ENCODE measurements at regions not wholly inside any gene's neighbourhood (a gene's known extent, or its start where the extent isn't known, plus 50 kb on each side); places are given as distances from the start of the nearest gene placed in this dataset.

DNA sequence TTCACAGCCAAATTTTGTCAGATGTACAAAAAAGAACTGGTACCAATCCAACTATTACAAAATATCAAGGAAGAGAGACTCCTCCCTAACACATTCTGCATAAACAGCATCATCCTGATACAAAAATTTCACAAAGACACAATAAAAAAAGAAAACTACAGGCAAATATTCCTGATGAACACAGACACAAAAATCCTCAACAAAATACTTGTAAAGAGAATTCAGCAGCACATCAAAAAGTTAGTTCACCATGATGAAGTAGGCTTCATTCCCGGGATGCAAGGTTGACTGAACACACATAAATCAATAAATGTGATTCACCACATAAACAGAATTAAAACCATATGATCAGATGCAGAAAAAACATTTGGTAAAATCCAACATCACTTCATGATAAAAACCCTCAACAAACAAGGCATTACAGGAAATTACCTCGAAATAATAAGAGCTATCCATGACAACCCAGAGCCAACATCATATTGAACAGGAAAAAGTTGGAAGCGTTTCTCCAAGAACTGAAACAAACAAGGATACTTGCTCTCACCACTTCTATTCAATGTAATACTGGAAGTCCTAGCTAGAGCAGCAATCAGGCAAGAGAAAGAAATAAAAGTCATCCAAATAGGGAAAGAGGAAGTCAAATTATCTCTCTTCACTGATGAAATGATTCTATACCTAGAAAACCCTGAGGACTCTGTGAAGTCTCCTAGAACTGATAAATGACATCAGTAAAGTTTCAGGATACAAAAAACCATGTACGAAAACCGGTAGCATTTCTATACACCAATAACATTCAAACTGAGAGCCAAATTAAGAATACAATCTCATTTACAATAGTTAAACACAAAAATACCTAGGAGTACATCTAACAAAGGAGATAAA lies 223.1 kb downstream of the REEP3 start:
- no peak for DNase-seq (ENCODE audit: low read depth)

GRCh38 chr10:63749915-63750314 lies 228.7 kb downstream of the REEP3 start:
- DNase-seq (ENCODE audit: low read depth) = no peak

DNA sequence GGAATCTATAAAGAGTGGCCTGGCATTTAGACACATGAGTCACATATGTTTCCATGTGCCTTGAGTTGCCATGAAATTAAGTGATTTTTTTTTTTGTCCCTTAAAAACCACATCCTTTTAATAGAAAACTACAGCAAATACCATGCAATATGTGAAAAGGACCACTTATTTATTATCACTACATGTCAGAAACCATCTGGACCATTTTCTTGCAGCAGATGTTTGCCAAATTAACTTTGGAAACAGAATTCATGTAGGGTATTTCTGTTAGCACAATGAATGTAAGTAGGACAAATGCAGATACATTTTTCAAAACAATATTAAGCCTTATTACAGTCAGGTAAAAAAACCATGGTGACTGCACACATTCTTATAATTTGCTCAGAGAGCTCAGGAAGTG lies 230.6 kb downstream of the REEP3 start:
- DNase-seq (ENCODE audit: low read depth) = no peak

GRCh38 chr10:63752318-63752717 lies 231.1 kb downstream of the REEP3 start:
- DNase-seq (ENCODE audit: low read depth) = no peak

DNA sequence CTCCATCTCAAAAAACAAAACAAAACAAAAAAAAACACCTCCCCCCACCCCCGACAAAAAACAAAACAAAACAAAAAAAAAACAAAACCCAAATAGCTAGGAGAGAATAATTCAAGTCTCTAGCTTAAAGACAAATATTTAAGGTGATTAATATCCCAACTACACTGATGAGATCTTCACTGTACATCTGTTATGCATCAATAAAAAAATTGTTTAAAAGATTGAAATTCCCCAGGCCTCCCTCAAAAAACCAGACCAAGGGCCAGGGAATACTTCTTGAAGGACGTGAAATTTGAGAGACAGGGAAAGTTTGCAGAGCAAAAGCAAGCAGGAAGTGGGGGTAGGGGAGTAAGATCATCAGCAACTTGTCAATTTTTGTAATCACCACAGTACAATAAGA lies 232.6 kb downstream of the REEP3 start:
- DNase-seq (ENCODE audit: low read depth) = no peak

DNA sequence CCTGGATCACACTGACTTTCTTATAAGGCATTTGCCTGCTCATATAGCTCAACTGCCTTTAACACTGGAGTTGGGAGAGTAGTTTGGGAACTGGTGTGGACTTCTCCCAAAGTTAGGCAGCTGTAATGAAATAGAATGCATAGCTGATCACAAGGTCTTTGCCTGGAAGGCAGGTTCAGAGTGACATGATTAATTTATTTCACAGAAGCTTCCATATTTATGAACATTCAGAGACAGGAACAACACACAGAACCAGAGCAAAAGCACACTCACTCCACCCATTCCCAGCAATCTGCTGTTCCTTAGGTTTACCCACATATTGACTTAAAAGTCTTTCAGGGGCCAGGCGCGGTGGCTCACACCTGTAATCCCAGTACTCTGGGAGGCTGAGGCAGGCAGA lies 234.2 kb downstream of the REEP3 start:
- DNase-seq (ENCODE audit: low read depth) = no peak

GRCh38 chr10:63757067-63757466 lies 235.9 kb downstream of the REEP3 start:
- no peak for DNase-seq (ENCODE audit: low read depth)

DNA sequence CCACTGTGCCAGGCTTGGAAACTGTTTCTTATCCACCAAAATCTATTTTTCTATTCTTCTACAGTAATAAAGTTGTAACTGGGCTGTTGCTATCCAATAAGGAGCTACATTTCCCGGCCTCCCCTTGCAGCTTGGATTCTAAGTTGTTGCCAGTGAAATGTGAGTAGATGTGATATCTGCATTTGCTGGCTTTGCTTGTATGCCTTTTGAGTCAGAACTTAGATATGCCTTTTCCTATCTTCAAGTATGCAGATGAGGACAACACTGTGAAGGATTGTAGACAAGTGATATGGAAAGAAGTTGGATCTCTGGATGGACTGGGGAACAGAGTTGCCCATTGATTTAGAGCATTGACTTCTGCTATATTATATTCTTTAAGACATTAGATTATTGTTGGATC lies 236.9 kb downstream of the REEP3 start:
- no peak for DNase-seq (ENCODE audit: low read depth)

DNA sequence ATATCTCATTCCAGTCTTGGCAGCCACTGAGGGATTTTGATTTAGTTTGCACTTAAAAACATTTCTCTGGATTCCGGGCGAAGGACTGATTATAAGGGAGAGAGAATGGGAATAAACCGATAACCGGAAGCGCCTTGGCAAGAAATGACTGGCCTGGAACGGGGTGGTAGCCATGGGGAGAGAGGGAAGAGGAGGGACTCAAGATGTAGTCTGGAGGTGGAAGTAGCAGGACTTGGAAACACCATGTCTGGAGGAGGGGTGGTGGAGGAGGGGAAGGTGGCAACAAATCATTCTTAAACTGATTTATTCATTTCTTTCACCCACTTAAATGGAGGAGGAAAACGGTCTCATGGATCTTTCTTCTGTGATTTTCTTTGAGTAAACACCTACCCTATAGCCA lies 238.1 kb downstream of the REEP3 start:
- no peak for DNase-seq (ENCODE audit: low read depth)

DNA sequence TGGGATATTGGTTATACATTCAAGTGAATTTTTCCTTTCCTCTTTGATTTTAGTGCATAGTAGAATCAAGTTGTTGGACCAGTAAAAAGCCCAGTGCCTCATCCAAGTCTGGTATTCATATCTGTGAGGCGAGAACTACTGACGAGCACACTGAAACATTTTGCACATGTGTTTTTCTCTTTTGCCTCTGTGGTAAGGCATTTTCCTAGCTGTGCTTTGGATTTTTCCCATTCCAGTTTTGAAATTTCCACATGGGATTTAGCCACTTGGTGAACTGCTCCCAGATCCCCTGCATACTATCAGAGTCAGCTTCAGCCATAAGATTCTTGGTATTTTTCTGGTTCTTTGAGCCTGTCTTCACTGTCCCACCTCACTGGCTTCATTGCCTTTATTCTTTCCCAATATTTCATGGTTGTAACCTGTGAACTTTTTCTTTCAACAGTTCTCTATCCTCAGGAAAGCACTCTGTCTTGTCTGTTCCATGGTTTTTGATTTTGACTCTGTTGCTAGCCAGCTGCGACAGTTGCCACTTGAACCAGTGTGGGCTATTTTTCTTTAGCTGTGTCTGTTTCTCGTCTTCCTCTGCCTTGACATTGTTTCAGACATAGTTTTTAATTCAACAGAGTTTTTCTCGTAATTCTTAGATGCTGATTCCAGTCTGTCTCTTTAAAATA lies 239.0 kb downstream of the REEP3 start:
- DNase-seq (ENCODE audit: low read depth) = no peak

DNA sequence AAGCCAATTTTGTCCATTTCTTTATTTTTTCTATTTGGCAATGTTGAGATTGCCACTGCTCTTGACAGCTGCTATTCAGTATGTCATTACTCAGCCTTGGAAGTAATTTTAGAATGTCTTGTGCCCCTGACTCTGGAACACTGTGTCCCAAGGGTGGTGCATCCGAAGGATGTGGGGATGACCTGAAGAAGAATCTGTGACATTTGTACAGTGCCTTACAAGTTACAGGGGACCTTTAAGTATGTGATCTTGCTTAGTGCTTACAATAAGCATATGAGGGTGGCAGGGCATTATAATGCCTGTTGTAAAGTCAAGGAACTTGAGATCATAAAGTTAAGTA lies 239.5 kb downstream of the REEP3 start:
- no peak for DNase-seq (ENCODE audit: low read depth)

- DNase-seq (ENCODE audit: low read depth) = no peak
Observed at GRCh38 chr10:63761243-63761642, 240.0 kb downstream of the REEP3 start.

DNA sequence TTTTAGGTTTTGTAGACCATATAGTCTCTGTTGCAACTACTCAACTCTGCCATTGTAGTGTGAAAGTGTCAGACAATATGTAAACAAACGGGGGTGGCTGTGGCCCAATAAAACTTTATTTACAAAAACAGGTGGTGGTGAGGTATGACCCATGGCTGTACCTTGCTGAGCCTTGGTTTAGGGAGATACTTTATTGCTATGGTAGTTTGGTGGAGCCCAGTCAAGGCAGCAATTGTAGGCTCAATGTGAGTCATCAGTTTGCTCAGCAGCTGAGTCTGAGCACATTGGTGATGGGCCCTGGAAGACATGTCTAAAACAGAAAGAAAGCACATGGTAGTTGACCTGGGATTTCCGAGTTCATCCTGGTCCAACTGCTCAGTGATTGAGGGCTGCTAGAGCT lies 242.5 kb downstream of the REEP3 start:
- DNase-seq (ENCODE audit: low read depth) = no peak

DNA sequence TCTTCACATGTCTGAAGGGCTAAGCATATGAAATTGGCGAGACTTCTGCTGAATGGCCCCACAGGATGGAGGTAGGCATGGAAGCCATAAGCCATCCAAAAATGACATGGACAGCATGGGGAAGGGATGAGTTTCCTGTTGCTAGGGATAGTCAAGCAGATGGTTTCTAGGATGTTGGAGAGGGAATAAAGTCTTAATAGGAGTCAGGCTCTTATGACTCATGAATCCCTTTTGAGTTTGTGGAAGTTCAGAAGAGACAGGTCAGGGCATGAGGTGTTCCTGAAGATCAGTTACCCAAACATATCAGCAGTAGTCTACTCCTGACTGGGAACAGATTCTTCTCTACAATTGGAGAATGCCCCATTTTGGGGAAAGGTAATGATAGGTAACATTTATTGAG lies 243.9 kb downstream of the REEP3 start:
- DNase-seq (ENCODE audit: low read depth) = no peak

DNA sequence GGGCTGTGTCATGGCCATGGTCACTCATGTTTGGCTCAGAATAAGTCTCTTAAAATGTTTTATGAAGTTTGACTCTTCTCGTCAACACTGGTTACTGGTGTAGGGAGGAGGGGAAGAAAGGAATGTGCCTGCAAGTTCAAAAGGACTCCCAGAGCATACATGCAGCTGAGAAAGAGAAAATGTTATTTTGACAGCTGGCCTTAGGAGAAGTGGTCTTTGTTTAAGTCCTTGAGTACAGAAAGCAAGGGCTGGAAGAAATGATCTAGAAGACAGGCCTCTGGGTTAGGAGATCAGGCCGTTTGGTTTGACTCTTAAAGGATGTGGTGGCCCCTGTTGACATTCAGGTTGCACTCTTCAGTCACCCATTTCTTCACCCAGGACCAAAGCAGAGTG lies 245.5 kb downstream of the REEP3 start:
- no peak for DNase-seq (ENCODE audit: low read depth)

DNA sequence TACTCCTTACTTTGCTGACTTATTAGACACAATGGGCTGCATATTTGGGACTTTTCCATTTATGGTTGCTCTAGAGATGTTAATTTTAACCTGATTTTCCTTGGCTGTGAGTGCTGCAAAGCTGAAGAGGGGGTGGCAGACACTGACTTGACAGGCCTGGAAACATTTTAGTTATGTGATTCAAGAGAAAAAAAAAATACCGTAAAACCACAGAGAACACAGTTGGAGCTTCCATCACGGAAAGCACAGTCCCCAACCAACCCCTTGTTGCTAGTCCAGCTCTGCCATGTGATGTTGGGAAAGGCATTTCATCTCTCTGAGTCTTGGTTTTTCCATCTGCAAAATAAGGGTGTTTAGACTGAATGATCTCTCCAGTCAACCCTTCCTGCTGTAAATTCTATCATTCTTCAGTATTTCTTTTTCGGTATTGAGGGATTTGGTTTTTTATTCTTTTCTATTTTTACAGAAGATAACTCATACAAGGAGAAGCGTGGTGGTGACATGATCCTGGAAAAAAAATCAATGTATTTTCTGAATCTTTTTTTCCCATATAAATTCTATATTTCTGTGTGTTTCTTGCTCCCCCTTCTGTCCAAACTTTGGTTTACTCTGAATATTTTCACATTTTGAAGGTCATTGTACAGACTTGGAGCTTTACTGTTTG lies 246.1 kb downstream of the REEP3 start:
- DNase-seq (ENCODE audit: low read depth) = no peak

GRCh38 chr10:63769367-63769766 lies 248.2 kb downstream of the REEP3 start:
- DNase-seq (ENCODE audit: low read depth) = no peak

DNA sequence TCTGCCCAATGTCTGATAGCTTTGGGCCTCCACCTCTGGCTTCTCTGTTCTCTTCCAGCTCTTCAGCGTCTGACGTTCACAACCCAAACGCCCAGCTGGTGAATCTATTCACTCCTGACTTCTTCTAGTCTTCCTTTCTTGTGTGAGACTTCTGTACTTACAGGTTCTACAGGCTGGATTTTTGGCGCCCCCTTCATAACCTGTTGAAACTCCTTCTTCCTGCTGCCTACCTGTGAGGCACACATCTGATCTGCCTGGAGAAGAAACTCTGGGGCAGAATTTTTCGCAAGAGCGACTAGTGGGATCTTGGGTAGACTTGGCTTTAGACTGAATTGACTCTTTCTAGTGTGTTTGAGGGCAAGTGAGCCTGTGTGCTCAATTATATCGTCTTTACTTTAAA lies 249.3 kb downstream of the REEP3 start:
- no peak for DNase-seq (ENCODE audit: low read depth)

GRCh38 chr10:63772491-63772890 lies 251.3 kb downstream of the REEP3 start:
- DNase-seq (ENCODE audit: low read depth) = no peak

DNA sequence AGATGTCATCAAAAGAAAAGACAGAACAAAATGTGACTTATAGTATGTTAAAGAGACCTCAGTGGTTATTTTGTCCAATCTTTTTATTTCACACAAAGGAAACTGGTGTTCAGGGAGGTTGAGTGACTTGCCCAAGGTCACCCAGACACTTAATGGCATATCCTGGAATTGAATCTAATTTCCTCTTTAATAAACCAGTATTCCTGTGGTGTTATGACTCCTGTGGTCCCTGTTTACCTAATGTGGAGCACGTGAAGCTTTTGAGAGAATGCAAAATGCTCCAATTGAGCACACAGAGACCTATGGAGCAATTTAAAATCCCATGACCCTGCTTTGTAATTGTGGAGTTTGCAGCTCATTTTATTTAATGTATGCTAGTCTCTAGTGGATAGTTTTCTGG lies 251.9 kb downstream of the REEP3 start:
- no peak for DNase-seq (ENCODE audit: low read depth)

- DNase-seq (ENCODE audit: low read depth) = no peak
Observed at GRCh38 chr10:63773962-63774361, 252.8 kb downstream of the REEP3 start.

DNA sequence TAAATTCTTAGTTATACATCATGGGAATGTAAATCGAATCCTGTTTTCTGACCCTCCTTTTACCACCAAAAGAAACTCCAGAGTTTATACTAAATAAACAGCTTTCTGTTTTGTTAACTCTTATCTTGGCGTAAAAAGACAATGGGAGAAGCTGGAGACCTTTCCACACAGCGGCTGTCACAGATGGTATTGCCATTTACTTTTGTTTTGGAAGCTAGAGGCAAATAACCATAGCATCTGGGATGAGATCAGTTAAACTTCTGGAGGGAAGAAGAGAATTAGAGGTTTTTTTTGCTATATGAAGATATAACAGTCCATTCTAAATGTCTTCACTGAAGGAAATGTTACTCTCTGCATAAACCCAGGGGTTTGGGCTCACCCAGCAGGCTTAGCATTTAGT lies 258.9 kb downstream of the REEP3 start:
- no peak for DNase-seq (ENCODE audit: low read depth)

GRCh38 chr10:63781226-63781625 lies 260.0 kb downstream of the REEP3 start:
- no peak for DNase-seq (ENCODE audit: low read depth)
